NCI-H345 (cell line): ENCODE measurements at regions not wholly inside any gene's neighbourhood (a gene's known extent, or its start where the extent isn't known, plus 50 kb on each side); places are given as distances from the start of the nearest gene placed in this dataset.
"Not testable (repeated sequence)": the region's sequence is repeated elsewhere in the genome, so short reads cannot be mapped to it uniquely, and the experiment has no call there.

Experiments
- DNase-seq: peaks from one replicate; lab custom pipeline; 2025; lab: John Stamatoyannopoulos, UW

DNA sequence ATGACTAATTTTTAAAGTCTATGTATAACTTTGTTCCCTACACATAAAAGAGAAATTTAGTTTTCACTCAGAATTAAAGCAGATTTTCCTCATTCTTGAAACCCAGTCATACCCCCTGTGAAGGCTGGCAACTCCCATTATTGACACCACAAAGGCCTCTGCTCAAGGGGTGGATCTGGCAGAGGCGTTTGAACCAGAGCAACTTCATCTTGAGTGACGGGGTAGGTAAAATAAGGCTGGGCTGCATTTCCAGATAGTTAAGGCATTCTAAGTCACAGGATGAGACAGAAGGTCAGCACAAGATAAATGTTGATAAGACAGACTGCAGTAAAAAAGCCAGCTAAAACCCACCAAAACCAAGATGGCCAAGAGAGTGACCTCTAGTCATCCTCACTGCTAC lies 177.2 kb upstream of the OR13F1 start:
- DNase-seq: no peak

DNA sequence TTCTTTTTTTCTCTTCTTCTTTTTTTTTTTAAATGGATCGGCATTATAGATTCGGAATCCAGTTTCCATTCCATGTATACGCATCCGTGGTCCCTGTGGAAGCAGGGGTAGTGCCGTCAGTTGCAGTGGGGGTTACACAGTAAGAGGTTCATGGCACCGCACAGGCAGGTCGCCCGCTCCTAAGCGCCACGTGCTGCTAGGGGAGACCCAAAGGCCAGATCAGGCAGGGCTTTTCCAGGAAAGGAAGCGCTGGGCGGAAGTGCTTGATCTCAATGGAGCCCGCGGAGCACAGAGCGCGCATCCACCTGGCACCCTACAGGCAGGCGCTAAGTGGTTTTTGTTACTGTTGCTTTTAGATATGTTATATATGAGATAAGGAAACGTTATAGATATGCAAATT lies 174.8 kb upstream of the OR13F1 start:
- DNase-seq: no peak

- DNase-seq: no peak
Measured at GRCh38 chr9:104330841-104331240, 173.2 kb upstream of the OR13F1 start.

- DNase-seq: no peak
Measured at GRCh38 chr9:104334549-104334948, 169.5 kb upstream of the OR13F1 start.

DNA sequence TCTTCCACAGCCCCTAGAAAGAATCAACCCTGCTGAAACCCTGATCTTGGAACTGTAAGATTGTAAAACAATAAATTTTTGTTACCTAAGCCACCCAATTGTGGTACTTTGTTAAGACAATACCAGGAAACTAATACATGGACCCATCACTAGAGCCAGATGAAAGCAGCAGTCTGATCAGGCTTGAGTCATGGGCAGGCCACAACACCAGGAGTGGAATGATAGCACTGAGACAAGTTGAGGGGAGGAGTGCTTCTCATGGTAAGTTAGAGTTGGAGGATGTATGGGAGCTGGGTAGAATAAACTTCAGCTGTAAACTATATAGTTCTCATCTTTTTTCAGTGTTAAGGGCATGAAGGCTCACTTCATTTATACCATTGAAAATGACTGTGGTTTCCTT lies 164.4 kb upstream of the OR13F1 start:
- no peak for DNase-seq

GRCh38 chr9:104342552-104342951 lies 161.5 kb upstream of the OR13F1 start:
- DNase-seq: no peak

DNA sequence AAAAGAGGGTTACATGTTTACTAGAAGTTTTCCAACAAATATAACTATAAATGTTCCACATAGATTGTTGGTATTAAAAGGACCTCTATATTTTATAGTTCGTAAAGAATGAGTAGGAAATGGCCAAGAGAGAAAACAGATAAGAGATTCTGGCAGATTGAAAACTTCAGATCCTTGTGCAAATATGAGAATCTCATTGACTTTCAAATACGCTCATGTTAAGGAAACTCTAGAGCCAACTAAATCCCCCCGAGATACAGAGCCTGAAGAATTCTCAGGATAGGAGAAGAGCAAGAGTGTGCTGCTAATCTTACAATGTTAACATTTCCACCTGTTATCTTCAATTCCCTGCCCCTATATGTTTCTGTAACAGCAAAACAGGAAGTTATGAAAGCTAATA lies 159.0 kb upstream of the OR13F1 start:
- DNase-seq: no peak

DNA sequence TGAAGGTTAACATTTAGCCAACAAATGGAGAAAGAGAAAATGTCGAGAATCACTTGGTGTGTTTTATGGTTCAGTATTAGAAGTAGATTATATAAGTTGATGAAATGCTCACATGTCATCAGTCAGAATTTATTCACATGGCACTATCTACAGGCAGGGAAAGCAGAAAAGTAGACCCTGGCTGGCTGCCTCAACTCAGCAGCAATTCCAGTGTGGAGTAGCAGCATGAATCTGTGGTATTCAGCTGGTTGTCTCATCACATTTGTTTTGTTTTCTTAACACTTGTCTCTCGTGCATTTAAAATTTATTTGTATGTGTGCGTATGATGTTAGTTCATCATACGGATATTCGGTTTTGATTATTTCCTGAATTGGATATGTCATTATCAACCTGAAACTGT lies 153.5 kb upstream of the OR13F1 start:
- DNase-seq: no peak

DNA sequence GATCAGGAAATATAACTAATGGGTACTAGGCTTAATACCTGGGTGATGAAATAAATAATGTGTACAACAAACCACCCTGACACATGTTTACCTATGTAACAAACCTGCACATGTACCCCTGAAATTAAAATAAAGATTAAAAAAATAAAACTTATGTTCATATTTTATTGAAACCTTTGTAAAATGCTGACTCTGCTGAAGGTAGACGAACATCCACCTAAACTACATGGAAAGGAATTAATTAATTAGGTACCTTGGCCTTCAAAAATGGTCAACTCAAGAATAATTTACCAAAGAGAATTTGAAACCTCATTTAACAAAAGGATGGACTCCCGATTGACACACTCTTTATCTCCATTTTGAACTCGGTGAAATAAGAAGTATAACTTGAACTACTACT lies 152.3 kb upstream of the OR13F1 start:
- DNase-seq: no peak

DNA sequence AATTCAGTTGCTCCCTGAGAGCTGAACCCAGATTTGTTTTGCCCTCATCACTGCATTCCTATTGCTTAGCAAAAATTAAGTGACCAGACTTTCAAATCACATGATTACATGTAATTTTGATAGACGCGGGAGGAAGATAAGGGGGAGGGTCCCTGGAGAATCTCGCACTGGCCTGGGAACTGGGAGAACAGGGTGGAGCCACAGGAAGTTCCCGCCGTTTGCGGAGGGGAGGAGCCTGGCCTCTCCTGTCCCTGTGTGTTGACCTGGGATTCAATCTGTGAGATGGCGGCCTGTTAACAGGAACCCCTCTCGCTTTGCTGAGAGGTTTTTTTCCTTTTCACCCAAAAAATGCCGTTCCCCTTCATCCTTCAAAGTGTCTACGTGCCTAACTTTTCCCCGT lies 142.9 kb upstream of the OR13F1 start:
- no peak for DNase-seq

GRCh38 chr9:104362912-104363472 lies 141.1 kb upstream of the OR13F1 start:
- DNase-seq: no peak

- no peak for DNase-seq
Measured at GRCh38 chr9:104367507-104367906, 136.6 kb upstream of the OR13F1 start.

DNA sequence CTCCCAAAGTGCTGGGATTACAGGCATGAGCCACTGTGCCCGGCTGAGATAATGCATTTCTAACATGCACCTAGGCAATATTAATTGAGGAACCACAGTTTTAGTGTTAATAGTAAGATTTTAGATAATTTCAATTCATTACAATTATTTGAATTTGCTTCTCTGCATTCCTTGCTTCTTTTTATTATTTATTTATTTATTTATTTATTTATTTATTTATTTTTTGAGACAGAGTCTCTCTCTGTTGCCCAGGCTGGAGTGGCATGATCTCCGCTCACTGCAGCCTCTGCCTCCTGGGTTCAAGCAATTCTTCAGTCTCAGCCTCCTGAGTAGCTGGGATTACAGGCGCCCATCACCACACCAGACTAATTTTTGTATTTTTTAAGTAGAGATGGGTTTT lies 135.7 kb upstream of the OR13F1 start:
- DNase-seq: not testable (repeated sequence)

GRCh38 chr9:104374711-104375110 lies 129.4 kb upstream of the OR13F1 start:
- DNase-seq: no peak

DNA sequence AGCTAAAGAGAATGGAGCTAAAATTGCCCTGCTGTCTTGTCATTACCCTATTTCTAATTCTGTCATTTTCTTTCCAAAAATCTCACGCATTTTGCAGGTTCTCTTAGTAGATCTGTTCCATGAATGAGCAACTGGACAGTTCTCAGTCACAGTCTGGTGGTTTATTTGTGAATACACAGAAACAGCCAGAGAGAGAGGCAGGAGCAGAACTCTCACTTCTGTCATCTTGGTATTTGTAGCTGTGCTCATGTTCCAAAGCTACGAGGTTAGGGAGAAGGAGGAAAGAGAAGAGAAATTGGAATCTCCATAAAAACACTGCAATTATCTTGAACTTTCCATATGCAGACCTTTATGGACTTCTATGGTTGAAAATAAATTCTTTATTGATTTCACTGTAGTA lies 118.0 kb upstream of the OR13F1 start:
- no peak for DNase-seq

GRCh38 chr9:104386425-104387069 lies 117.5 kb upstream of the OR13F1 start:
- peak; percentile 48 for DNase-seq

GRCh38 chr9:104388071-104388470 lies 116.0 kb upstream of the OR13F1 start:
- DNase-seq: no peak

- no peak for DNase-seq
Measured at GRCh38 chr9:104389341-104389740, 114.7 kb upstream of the OR13F1 start.

DNA sequence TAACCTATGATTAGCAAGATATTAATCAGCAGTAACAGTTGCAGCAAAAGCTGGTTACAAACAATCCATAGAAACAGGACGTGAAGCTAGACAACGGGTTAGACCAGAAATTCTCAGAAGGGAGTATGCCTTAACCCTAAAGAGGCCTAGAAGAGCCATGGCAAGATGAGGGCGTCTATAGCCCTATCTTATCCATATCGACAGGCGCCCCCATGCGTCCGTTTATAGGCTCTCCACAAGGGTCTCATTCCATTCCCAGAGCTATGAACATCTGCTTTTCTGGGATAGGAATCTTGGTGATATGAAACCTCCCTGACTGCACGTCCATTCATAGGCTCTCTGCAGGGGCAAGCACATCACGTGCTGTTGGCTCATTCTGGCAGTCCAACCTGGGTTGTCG lies 109.2 kb upstream of the OR13F1 start:
- DNase-seq: not testable (repeated sequence)

DNA sequence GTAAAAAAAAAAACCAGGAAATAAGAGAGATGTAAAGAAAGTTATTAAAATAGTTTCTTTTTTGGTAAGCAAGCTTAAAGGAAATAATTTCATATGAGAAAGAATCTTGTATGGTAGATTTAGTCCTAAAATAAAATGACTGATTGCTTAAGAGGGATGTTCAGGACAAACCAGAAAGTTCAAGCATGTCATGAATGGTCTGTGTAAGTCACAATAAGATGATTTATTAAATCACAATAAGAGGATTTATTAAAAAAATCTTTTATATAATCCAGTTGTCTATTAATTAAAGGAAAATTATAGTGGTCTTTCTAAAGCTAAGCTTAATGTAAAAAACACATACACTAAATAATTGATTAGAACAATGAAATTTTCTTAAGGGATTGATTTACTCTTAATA lies 91.8 kb upstream of the OR13F1 start:
- no peak for DNase-seq

DNA sequence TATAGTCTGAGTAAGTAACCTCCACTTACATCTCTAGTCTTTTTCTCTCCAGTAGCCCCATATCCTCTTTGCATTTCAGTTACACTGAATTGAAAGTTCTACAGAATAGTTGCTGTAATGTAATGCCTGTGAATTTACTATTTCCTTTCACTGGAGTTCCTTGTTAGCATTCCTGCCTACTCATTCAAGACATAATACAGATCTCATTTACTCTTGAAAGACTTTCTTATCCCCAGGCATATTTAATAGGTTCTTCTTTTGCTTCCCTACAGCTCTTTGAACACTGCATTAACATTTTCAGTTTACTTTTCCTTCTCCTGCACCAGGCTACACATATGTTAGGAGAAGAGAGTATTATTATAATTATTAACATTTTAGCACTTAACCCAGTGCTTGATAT lies 87.6 kb upstream of the OR13F1 start:
- DNase-seq: no peak

GRCh38 chr9:104417296-104417695 lies 86.8 kb upstream of the OR13F1 start:
- no peak for DNase-seq

- no peak for DNase-seq
Measured at GRCh38 chr9:104429031-104429546, 75.0 kb upstream of the OR13F1 start.

GRCh38 chr9:104435059-104435458 lies 69.0 kb upstream of the OR13F1 start:
- no peak for DNase-seq
